ENCODE measurements at regions not wholly inside any gene's neighbourhood (a gene's known extent, or its start where the extent isn't known, plus 50 kb on each side); places are given as distances from the start of the nearest gene placed in this dataset.
A peak's percentile ranks its signal among the peaks of the same experiment; 100 is the strongest.

GRCh38 chr1:193569096-193569982 lies 382.9 kb upstream of the B3GALT2 start:
- DNase-seq (ENCODE audit: low read depth), result peak; percentile 77
- H3K4me3 ChIP-seq (ENCODE audit: low read depth, low read length), result no peak overlapping the region
- TF ChIP-seq CTCF (IDR thresholded peaks at IDR 0.05; ENCODE audit: insufficient read depth, low read depth, low read length), result no peak

- no peak for DNase-seq (ENCODE audit: low read depth)
- TF ChIP-seq CTCF (IDR thresholded peaks at IDR 0.05; ENCODE audit: insufficient read depth, low read depth, low read length), result no peak
- H3K4me3 ChIP-seq (ENCODE audit: low read depth, low read length), result no peak overlapping the region
These were observed 382.1 kb upstream of the B3GALT2 start for GRCh38 chr1:193568512-193568911.

- no peak for TF ChIP-seq CTCF (IDR thresholded peaks at IDR 0.05; ENCODE audit: insufficient read depth, low read depth, low read length)
- DNase-seq (ENCODE audit: low read depth), result no peak
- H3K4me3 ChIP-seq (ENCODE audit: low read depth, low read length), result no peak overlapping the region
These were observed 381.5 kb upstream of the B3GALT2 start for GRCh38 chr1:193567937-193568336.

- DNase-seq (ENCODE audit: low read depth), result no peak
- no peak overlapping the region for H3K4me3 ChIP-seq (ENCODE audit: low read depth, low read length)
- TF ChIP-seq CTCF (IDR thresholded peaks at IDR 0.05; ENCODE audit: insufficient read depth, low read depth, low read length), result no peak
These were observed 380.3 kb upstream of the B3GALT2 start for GRCh38 chr1:193566735-193567134.

GRCh38 chr1:193565971-193566577 lies 379.7 kb upstream of the B3GALT2 start:
- H3K4me3 ChIP-seq (ENCODE audit: low read depth, low read length), result no peak overlapping the region
- TF ChIP-seq CTCF (IDR thresholded peaks at IDR 0.05; ENCODE audit: insufficient read depth, low read depth, low read length), result no peak

GRCh38 chr1:193562121-193562520 lies 375.7 kb upstream of the B3GALT2 start:
- no peak for TF ChIP-seq CTCF (IDR thresholded peaks at IDR 0.05; ENCODE audit: insufficient read depth, low read depth, low read length)
- DNase-seq (ENCODE audit: low read depth), result no peak
- no peak overlapping the region for H3K4me3 ChIP-seq (ENCODE audit: low read depth, low read length)

More at GRCh38 chr1:193565971-193566577, 379.7 kb upstream of the B3GALT2 start:
- DNase-seq (ENCODE audit: low read depth), result peak; percentile 4

Data from fibroblast of villous mesenchyme (primary cell).